PFSK-1 (cell line): ENCODE measurements at regions not wholly inside any gene's neighbourhood (a gene's known extent, or its start where the extent isn't known, plus 50 kb on each side); places are given as distances from the start of the nearest gene placed in this dataset.

Experiments
- POLR2AphosphoS5 ChIP-seq: IDR thresholded peaks from 2 replicates; pipeline ENCODE4 v1.6.1; 2012; ENCODE audit warnings: low read depth, mild to moderate bottlenecking, control low read depth, low read length, moderate library complexity
- SIN3A ChIP-seq: IDR thresholded peaks from 2 replicates; pipeline ENCODE4 v1.6.1; 2012; ENCODE audit warnings: mild to moderate bottlenecking, low read length, moderate library complexity, borderline replicate concordance; ENCODE audit not compliant: insufficient read depth
- TAF1 ChIP-seq: IDR thresholded peaks from 2 replicates; pipeline ENCODE4 v1.6.1; 2012; ENCODE audit warnings: low read length, control low read depth, borderline replicate concordance; ENCODE audit not compliant: insufficient read depth

DNA sequence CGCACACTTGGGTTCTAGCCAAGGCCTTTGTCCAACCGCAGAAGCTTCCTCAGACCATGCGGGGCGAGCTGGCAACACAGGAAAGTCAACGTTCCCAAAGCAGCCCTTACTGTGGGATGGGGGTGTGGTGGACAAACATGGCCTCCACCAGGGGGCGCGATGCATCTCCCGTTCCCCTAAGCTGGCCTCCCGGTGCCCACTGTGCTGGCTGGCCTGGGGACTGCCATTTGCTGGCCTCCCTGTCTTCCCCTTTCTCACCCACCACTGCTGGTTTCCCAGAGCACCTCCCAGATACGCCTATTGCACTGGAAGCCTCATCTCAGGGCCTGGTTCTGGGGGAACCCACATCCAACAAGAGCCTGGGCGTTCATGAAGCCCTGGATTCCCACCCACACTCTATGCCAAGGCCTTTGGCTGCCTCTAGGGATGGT lies 145.3 kb downstream of the IRF8 start:
- no peak for TF ChIP-seq POLR2AphosphoS5
- TF ChIP-seq SIN3A: no peak
- TF ChIP-seq TAF1: no peak
